Type B pancreatic cell (in vitro differentiated cells): ENCODE measurements at regions not wholly inside any gene's neighbourhood (a gene's known extent, or its start where the extent isn't known, plus 50 kb on each side); places are given as distances from the start of the nearest gene placed in this dataset.

ENCODE experiments used
- DNase-seq: peaks from one replicate; pipeline ENCODE4 v3.0.0; 2021; ENCODE audit warnings: mixed read lengths; ENCODE audit not compliant: unreplicated experiment; ENCODE audit errors: extremely low spot score
- H3K27ac Mint-ChIP-seq: 2 replicates; pipeline ENCODE4 v1.8.0; 2021; ENCODE audit warnings: mild to moderate bottlenecking, mixed read lengths
- H3K27me3 Mint-ChIP-seq: 2 replicates; pipeline ENCODE4 v1.8.0; 2021; ENCODE audit warnings: mixed read lengths
- H3K36me3 Mint-ChIP-seq: 2 replicates; pipeline ENCODE4 v1.8.0; 2021; ENCODE audit warnings: mixed read lengths
- H3K4me1 Mint-ChIP-seq: one replicate; pipeline ENCODE4 v1.8.0; 2021; ENCODE audit warnings: mixed read lengths; ENCODE audit not compliant: unreplicated experiment
- H3K4me3 Mint-ChIP-seq: 2 replicates; pipeline ENCODE4 v1.8.0; 2021; ENCODE audit warnings: mild to moderate bottlenecking, mixed read lengths
- H3K9me3 Mint-ChIP-seq: 2 replicates; pipeline ENCODE4 v1.8.0; 2021; ENCODE audit warnings: mixed read lengths
- CTCF ChIP-seq: fragments of 200-600 bp; sonication (generic); conservative IDR thresholded peaks from 2 replicates; pipeline ENCODE4 v1.5.0; 2021; ENCODE audit warnings: antibody characterized with exemption, mild to moderate bottlenecking

- Mint-ChIP-seq H3K9me3 (no peaks in the 10 kb centered on the region), H3K4me1 (peaks cover 9% of the 10 kb centered on the region), H3K36me3 (peaks cover 12% of the 10 kb centered on the region), H3K4me3 (no peak overlapping the region), H3K27ac (no peak overlapping the region), H3K27me3 (no peaks in the 10 kb centered on the region)
- no peak for DNase-seq
- no peak for TF ChIP-seq CTCF
Measured at GRCh38 chr6:144806222-144806621, 521.1 kb downstream of the UTRN start.

- no peak for DNase-seq
Measured at GRCh38 chr6:144809120-144809519, 524.0 kb downstream of the UTRN start.

GRCh38 chr6:144809969-144810368 is 524.8 kb downstream of the UTRN start:
- Mint-ChIP-seq H3K27me3 (no peaks in the 10 kb centered on the region), H3K4me3 (no peak overlapping the region), H3K4me1 (peaks cover 8% of the 10 kb centered on the region), H3K9me3 (no peaks in the 10 kb centered on the region), H3K36me3 (peaks cover 19% of the 10 kb centered on the region), H3K27ac (no peak overlapping the region)
- no peak for DNase-seq
- no peak for TF ChIP-seq CTCF

More at GRCh38 chr6:144809120-144809519, 524.0 kb downstream of the UTRN start:
- Mint-ChIP-seq H3K4me1 (peaks cover 9% of the 10 kb centered on the region), H3K36me3 (peaks cover 19% of the 10 kb centered on the region), H3K27me3 (no peaks in the 10 kb centered on the region), H3K9me3 (no peaks in the 10 kb centered on the region), H3K4me3 (no peak overlapping the region), H3K27ac (no peak overlapping the region)
- TF ChIP-seq CTCF: no peak

GRCh38 chr6:144811140-144811539 is 526.0 kb downstream of the UTRN start:
- Mint-ChIP-seq H3K27ac (no peak overlapping the region), H3K9me3 (no peaks in the 10 kb centered on the region), H3K27me3 (no peaks in the 10 kb centered on the region), H3K4me3 (no peak overlapping the region), H3K36me3 (peaks cover 12% of the 10 kb centered on the region), H3K4me1 (no peaks in the 10 kb centered on the region)
- no peak for DNase-seq
- no peak for TF ChIP-seq CTCF

- DNase-seq: no peak
- Mint-ChIP-seq H3K9me3 (no peaks in the 10 kb centered on the region), H3K27ac (no peak overlapping the region), H3K4me3 (no peak overlapping the region), H3K4me1 (no peaks in the 10 kb centered on the region), H3K27me3 (no peaks in the 10 kb centered on the region), H3K36me3 (peaks cover 12% of the 10 kb centered on the region)
- no peak for TF ChIP-seq CTCF
Measured at GRCh38 chr6:144816936-144817335, 531.8 kb downstream of the UTRN start.

GRCh38 chr6:144820270-144820669 is 535.1 kb downstream of the UTRN start:
- H3K4me3 Mint-ChIP-seq: no peak overlapping the region
- TF ChIP-seq CTCF: no peak
- no peaks in the 10 kb centered on the region for H3K27me3 Mint-ChIP-seq
- DNase-seq: no peak
- no peak overlapping the region for H3K27ac Mint-ChIP-seq
- no peaks in the 10 kb centered on the region for H3K4me1 Mint-ChIP-seq
- H3K9me3 Mint-ChIP-seq: no peaks in the 10 kb centered on the region
- H3K36me3 Mint-ChIP-seq: peaks cover 7% of the 10 kb centered on the region
